Suprapubic skin (tissue), 4 donors: ENCODE measurements at regions not wholly inside any gene's neighbourhood (a gene's known extent, or its start where the extent isn't known, plus 50 kb on each side); places are given as distances from the start of the nearest gene placed in this dataset.

Source experiments
- CTCF ChIP-seq, 2 donors: fragments of 200-600 bp in 1 of 2; fragments of 450-650 bp in 1 of 2; sonication (generic) in 1 of 2; IDR thresholded peaks; one replicate each; pipeline ENCODE4 v1.5.1; 2016 to 2019; ENCODE audit warnings: antibody characterized with exemption in 2 of 2, mild to moderate bottlenecking in 1 of 2, moderate library complexity in 1 of 2
- EP300 ChIP-seq: sonication (generic); formaldehyde crosslinking; IDR thresholded peaks from one replicate; pipeline ENCODE4 v1.6.1; 2017; ENCODE audit warnings: antibody characterized with exemption
- POLR2AphosphoS5 ChIP-seq, 3 donors: sonication (generic); formaldehyde crosslinking; IDR thresholded peaks; one replicate each; pipeline ENCODE4 v1.6.1; 2017; ENCODE audit warnings: antibody characterized with exemption in 3 of 3

GRCh38 chr20:22474224-22474623, 110.1 kb downstream of the FOXA2 start:
- TF ChIP-seq CTCF (IDR thresholded peaks at IDR 0.05) (no peak), POLR2AphosphoS5 (IDR thresholded peaks at IDR 0.05) (no peak), EP300 (no peak)
